Loucy (cell line): ENCODE measurements at regions not wholly inside any gene's neighbourhood (a gene's known extent, or its start where the extent isn't known, plus 50 kb on each side); places are given as distances from the start of the nearest gene placed in this dataset.

Experiments
- H2AFZ ChIP-seq: fragments of 200-600 bp; sonication (generic); 2 replicates; pipeline ENCODE4 v1.6.0; 2016; ENCODE audit warnings: antibody characterized with exemption, mild to moderate bottlenecking, low read length, moderate library complexity
- H3F3A ChIP-seq: fragments of 200-600 bp; 2 replicates; pipeline ENCODE4 v1.6.0; 2016; ENCODE audit warnings: antibody characterized with exemption, low read depth, mild to moderate bottlenecking
- H3K27me3 ChIP-seq: fragments of 200-600 bp; sonication (generic); 2 replicates; pipeline ENCODE4 v1.6.1; 2014; ENCODE audit warnings: low read length, mild to moderate bottlenecking; ENCODE audit not compliant: insufficient read depth, poor library complexity, severe bottlenecking
- H3K36me3 ChIP-seq: fragments of 200-600 bp; sonication (generic); 2 replicates; pipeline ENCODE4 v1.6.1; 2016; ENCODE audit warnings: low read length; ENCODE audit not compliant: insufficient read depth
- H3K4me1 ChIP-seq: fragments of 200-600 bp; sonication (generic); 2 replicates; pipeline ENCODE4 v1.5.1; 2014; ENCODE audit warnings: low read length, mild to moderate bottlenecking; ENCODE audit not compliant: insufficient read depth, poor library complexity, severe bottlenecking
- H3K4me2 ChIP-seq: fragments of 200-600 bp; sonication (generic); 2 replicates; pipeline ENCODE4 v1.6.0; 2014; ENCODE audit warnings: antibody characterized with exemption, low read length, low read depth, mild to moderate bottlenecking; ENCODE audit not compliant: poor library complexity, severe bottlenecking
- H3K4me3 ChIP-seq: fragments of 200-600 bp; sonication (generic); 2 replicates; pipeline ENCODE4 v1.5.1; 2014; ENCODE audit warnings: low read length, mild to moderate bottlenecking, mixed read lengths; ENCODE audit not compliant: poor library complexity, severe bottlenecking
- H3K79me2 ChIP-seq: fragments of 200-600 bp; sonication (generic); 2 replicates; pipeline ENCODE4 v1.6.1; 2014; ENCODE audit warnings: low read length; ENCODE audit not compliant: insufficient read depth
- H3K9ac ChIP-seq: fragments of 200-600 bp; sonication (generic); 2 replicates; pipeline ENCODE4 v1.6.0; 2014; ENCODE audit warnings: mild to moderate bottlenecking, low read depth, low read length, moderate library complexity; ENCODE audit not compliant: poor library complexity, severe bottlenecking
- H3K9me2 ChIP-seq: fragments of 200-600 bp; sonication (generic); replicated peaks from 2 replicates; pipeline ENCODE4 v1.6.1; 2016; ENCODE audit warnings: low read depth, low read length, mixed read lengths
- H3K9me3 ChIP-seq: fragments of 200-600 bp; sonication (generic); 2 replicates; pipeline ENCODE4 v1.6.1; 2014; ENCODE audit warnings: mild to moderate bottlenecking, antibody characterized with exemption, low read length, low read depth; ENCODE audit not compliant: insufficient read depth
- H4K20me1 ChIP-seq: fragments of 200-600 bp; sonication (generic); 2 replicates; pipeline ENCODE4 v1.6.0; 2014; ENCODE audit warnings: antibody characterized with exemption, low read length, mild to moderate bottlenecking; ENCODE audit not compliant: insufficient read depth, poor library complexity, severe bottlenecking
- EZH2phosphoT487 ChIP-seq: fragments of 200-600 bp; IDR thresholded peaks from 2 replicates; pipeline ENCODE4 v1.6.1; 2018; ENCODE audit warnings: antibody characterized with exemption, mild to moderate bottlenecking, moderate library complexity, borderline replicate concordance
- TF ChIP-seq, protein P1 (sequence below): fragments of 200-600 bp; sonication (generic); conservative IDR thresholded peaks from 2 replicates; pipeline ENCODE4 v1.5.1; 2014; ENCODE audit warnings: mild to moderate bottlenecking, antibody characterized with exemption, low read length

DNA sequence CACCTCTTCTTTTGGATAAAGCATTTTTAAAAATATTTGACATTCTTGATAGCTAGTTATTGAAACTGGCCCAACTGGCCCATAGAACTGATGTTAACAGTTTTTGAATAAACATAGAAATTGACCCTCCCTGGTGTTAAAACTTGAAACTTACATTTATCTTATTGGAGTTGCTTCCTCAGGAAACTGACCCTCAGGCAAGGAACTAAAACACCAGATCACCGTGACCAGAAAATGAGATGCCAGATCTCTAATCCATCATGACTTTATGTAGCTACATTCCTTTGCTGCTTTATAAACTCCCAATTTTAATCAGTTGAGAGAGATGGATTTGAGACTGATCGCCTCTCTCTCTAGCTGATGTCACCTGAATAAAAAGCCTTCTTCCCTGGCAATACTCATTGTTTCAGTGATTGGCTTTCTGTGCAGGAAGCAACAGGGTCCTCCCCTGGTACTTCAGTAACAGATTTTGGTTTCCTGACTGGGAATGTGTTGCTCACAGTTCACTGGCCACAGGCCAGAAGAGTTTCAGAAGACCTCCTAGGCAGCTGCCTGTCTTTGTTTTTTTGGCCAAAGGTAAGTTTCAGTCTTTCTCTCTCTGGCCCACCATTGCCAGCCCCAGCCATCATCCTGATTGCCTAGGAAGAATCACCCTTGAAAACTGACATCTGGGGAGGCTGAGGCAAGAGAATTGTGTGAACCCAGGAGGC is 212.4 kb downstream of the DTWD2 start:
- TF ChIP-seq, protein P1, sequence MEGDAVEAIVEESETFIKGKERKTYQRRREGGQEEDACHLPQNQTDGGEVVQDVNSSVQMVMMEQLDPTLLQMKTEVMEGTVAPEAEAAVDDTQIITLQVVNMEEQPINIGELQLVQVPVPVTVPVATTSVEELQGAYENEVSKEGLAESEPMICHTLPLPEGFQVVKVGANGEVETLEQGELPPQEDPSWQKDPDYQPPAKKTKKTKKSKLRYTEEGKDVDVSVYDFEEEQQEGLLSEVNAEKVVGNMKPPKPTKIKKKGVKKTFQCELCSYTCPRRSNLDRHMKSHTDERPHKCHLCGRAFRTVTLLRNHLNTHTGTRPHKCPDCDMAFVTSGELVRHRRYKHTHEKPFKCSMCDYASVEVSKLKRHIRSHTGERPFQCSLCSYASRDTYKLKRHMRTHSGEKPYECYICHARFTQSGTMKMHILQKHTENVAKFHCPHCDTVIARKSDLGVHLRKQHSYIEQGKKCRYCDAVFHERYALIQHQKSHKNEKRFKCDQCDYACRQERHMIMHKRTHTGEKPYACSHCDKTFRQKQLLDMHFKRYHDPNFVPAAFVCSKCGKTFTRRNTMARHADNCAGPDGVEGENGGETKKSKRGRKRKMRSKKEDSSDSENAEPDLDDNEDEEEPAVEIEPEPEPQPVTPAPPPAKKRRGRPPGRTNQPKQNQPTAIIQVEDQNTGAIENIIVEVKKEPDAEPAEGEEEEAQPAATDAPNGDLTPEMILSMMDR: no peak
- no peaks in the 10 kb centered on the region for H3K4me1 ChIP-seq
- H3K4me3 ChIP-seq: no peak overlapping the region
- H2AFZ ChIP-seq: no peak overlapping the region
- H4K20me1 ChIP-seq: no peaks in the 10 kb centered on the region
- H3K9me2 ChIP-seq: no peaks in the 10 kb centered on the region
- H3K27me3 ChIP-seq: no peaks in the 10 kb centered on the region
- H3K4me2 ChIP-seq: no peak overlapping the region
- no peak overlapping the region for H3K9ac ChIP-seq
- H3F3A ChIP-seq: no peaks in the 10 kb centered on the region
- H3K79me2 ChIP-seq: no peaks in the 10 kb centered on the region
- no peaks in the 10 kb centered on the region for H3K9me3 ChIP-seq
- H3K36me3 ChIP-seq: no peaks in the 10 kb centered on the region

DNA sequence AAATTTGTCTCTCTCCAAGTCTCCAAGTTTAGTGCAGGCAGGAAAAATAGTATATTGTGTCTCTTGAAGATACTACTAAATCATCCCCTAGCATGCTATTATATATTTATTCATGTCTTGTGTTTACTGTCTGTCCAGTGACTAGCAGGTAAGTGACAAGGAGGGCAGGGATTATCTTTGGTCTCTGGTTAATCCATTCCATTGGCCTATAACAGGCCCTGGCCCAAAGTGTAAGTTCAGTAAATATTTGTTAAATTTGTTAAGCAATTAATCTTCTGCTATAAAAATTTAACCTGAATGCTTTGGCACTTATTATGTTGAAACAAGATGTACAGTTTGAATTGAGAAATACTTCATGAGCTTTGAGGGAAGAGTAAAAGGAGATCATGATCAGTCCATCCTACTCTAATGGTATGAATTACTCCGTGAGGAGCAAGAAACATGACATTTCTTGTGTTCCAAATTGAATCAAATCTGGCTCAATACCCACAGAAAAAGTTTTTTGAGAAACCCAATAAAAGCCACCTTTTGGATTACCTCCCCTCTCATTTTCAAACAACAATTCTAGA is 219.7 kb downstream of the DTWD2 start:
- no peak overlapping the region for H3K4me2 ChIP-seq
- no peak overlapping the region for H2AFZ ChIP-seq
- no peaks in the 10 kb centered on the region for H3K79me2 ChIP-seq
- no peaks in the 10 kb centered on the region for H3K27me3 ChIP-seq
- no peaks in the 10 kb centered on the region for H3K9me3 ChIP-seq
- H3F3A ChIP-seq: no peaks in the 10 kb centered on the region
- H3K9ac ChIP-seq: no peak overlapping the region
- H4K20me1 ChIP-seq: no peaks in the 10 kb centered on the region
- no peak overlapping the region for H3K4me3 ChIP-seq
- H3K36me3 ChIP-seq: no peaks in the 10 kb centered on the region
- no peaks in the 10 kb centered on the region for H3K4me1 ChIP-seq
- H3K9me2 ChIP-seq: no peaks in the 10 kb centered on the region
- TF ChIP-seq, protein P1: no peak
- TF ChIP-seq EZH2phosphoT487: no peak

DNA sequence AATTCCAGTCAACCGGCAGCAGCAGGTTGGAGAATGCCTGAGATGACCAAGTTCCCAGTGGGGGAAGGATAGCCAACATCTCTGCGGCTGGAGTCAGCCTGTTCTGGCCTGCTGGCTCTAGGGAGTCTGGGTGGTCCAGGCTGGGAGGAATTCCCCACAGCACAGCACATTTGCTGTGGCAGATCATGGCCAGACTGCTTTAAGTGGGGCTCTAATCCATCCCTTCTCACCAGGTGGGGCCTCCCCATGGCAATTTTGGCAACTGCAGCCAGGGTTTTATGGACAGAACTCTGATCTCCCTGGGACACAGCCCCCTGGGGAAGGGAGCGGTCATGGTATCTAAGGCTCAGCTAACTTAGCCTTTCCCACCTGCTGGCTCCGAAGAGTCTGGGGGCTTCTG is 226.1 kb downstream of the DTWD2 start:
- Histone ChIP-seq H3K4me3 (no peak overlapping the region), H3K79me2 (no peaks in the 10 kb centered on the region), H3K36me3 (no peaks in the 10 kb centered on the region), H3K4me2 (no peak overlapping the region), H2AFZ (no peak overlapping the region), H3K4me1 (no peaks in the 10 kb centered on the region), H3F3A (no peaks in the 10 kb centered on the region), H3K27me3 (no peaks in the 10 kb centered on the region), H3K9ac (no peak overlapping the region), H3K9me3 (no peaks in the 10 kb centered on the region), H3K9me2 (no peaks in the 10 kb centered on the region), H4K20me1 (no peaks in the 10 kb centered on the region)
- no peak for TF ChIP-seq EZH2phosphoT487
- TF ChIP-seq, protein P1: no peak
